ENCODE measurements at regions not wholly inside any gene's neighbourhood (a gene's known extent, or its start where the extent isn't known, plus 50 kb on each side); places are given as distances from the start of the nearest gene placed in this dataset.

GRCh38 chr6:105851113-105851580 is 235.0 kb upstream of the PRDM1 start:
- no peak for TF ChIP-seq ZFP41 (tag by site-specific recombination; IDR thresholded peaks at IDR 0.05; ENCODE audit: borderline replicate concordance)
- TF ChIP-seq CTCF (tag by site-specific recombination; IDR thresholded peaks at IDR 0.05): no peak
- no peak for TF ChIP-seq ZIC2 (tag by site-specific recombination; IDR thresholded peaks at IDR 0.05)
- no peak for TF ChIP-seq ZNF302 (tag by site-specific recombination; IDR thresholded peaks at IDR 0.05; ENCODE audit: low read depth)
- no peak for TF ChIP-seq ZNF529 (tag by site-specific recombination; IDR thresholded peaks at IDR 0.05; ENCODE audit: insufficient replicate concordance)
- no peak for TF ChIP-seq ZNF837 (tag by site-specific recombination; IDR thresholded peaks at IDR 0.05)
- no peak for TF ChIP-seq ZSCAN18 (tag by site-specific recombination; IDR thresholded peaks at IDR 0.05)
- no peak for TF ChIP-seq ATF2 (tag by site-specific recombination; IDR thresholded peaks at IDR 0.05; ENCODE audit: low read depth)
- TF ChIP-seq ZNF654 (tag by site-specific recombination; IDR thresholded peaks at IDR 0.05; ENCODE audit: low read depth): no peak
